Fibroblast of skin of back (primary cell): ENCODE measurements at regions not wholly inside any gene's neighbourhood (a gene's known extent, or its start where the extent isn't known, plus 50 kb on each side); places are given as distances from the start of the nearest gene placed in this dataset.

Experiments
- DNase-seq: peaks from one replicate; pipeline ENCODE4 v3.0.0-alpha.2; 2013

DNA sequence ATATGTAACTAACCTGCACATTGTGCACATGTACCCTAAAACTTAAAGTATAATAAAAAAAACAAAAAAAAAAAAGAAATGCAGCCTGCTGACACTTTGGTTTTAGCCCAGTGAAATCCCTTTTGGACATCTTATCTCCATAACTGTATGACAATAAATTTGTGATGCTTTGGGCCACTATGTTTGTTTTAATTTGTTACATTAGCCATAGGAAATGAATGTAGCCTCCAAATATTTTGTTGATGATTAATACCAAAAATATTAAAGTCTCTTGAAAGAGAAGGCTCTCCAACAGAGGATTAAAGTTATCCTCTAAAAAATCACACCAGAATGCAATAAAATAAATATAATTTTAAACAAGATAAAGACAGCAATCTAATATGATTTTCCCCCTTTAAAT, 852.7 kb upstream of the SLIT2 start:
- peak; percentile 84 for DNase-seq

DNA sequence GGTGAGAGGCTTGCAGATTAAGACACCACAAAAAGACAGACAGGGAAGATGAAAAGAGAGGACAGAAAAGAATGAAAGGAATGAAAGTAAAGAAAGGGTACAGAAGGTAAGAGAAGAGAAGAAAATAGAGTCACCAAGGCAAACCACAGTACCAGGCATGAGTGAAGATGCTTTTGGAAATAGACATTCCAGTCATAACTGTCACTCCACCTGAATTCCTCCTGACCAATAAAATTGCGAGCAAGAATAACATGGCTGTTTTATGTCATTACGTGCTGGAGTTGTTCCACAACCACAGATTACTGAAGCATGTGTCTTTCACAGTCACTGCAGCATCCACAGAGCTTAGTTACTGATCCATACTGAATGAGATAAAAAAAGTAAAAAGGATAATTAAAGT, 864.9 kb upstream of the SLIT2 start:
- DNase-seq = peak; percentile 50

DNA sequence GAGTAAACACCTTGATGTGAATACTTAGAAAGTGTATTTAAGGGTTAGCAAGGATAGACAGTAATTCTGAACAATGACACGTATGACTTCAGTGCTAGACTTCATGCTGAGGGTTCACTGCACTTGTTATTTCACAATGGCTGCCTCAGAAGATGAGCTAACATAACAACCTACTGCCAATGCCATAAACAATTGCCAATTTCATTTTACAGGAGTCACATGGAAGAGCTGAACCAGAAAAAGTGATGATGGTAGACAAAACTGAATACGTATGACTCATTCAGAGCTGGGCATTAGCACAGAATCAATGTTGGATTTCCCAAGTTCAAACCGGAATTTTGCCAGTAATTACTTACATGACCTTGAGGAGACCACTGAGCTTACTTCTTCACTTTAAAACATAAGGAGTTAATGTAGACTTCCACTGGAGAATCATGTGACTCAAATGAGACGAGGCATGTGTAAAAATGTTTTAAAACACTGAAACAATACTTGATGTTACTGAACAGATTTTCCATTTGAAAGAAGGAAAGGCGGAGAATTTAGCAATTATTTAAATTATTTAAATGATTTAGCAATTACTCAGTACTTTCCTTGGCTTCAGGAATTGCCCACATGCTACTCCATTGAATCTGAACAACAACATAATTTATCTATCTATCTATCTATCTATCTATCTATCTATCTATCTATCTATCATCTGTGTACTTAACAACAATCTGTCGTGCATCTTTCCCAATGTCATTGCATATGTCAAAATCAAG, 868.5 kb upstream of the SLIT2 start:
- DNase-seq = no peak

DNA sequence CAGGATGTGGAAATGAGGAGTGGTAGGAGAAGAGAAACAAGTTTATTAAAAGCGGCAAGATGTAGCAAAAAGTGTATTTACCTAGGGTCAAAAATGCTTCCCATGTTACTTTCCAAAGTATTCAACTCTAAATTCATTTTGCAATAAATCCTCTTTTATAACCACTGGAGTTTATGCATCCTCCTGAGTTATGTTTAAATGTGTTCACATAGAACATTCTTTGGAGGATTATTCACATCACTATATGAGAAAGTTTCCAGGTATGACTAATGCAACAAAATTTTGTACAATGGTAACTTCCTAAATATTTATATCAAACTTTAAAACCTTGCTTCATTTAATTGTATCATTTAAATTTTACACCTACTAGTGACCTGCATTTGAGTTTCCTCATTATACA, 870.6 kb upstream of the SLIT2 start:
- DNase-seq = peak; percentile 76

DNA sequence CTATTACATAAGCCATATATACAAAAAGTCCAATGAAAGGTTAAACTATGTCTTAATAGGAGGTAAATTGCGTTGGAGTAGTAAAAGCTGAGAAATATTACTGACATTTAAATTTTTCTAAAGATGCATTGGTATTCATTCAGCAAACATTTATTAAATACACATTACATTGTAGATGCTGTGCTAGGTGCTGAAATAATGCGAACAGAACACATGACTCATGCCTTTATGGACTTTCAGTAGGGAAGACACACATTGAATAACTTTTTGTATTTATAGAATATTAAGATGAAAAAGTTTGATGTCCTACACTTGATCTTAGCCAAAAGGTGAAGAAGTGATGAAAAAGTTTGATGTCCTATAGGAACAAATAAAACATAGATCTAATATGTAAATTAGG, 871.1 kb upstream of the SLIT2 start:
- peak; percentile 43 for DNase-seq

DNA sequence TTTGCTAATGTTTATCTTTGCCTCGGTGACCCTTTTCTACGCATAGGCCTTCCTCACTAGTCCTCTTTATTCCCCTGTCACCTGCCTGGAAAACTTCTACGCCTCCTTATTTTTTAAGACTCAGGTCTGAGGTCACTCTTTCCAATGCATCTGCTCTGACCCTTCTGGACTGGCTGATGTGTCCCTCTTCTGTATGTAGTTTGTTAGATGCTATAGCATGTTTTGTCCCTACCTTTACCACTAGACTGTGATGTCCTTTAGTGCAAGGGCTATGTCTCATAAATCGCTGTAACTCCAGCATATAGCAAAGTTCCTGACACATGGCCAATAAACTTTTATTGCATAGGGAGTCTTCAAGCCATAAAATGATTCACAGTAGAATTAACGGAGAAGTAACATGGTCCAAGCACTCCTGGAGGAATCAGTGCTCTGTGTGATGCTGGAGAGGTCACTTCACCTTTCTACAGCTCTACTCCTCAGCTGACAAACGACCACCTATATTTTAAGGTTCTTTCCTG, 872.5 kb upstream of the SLIT2 start:
- DNase-seq = no peak

DNA sequence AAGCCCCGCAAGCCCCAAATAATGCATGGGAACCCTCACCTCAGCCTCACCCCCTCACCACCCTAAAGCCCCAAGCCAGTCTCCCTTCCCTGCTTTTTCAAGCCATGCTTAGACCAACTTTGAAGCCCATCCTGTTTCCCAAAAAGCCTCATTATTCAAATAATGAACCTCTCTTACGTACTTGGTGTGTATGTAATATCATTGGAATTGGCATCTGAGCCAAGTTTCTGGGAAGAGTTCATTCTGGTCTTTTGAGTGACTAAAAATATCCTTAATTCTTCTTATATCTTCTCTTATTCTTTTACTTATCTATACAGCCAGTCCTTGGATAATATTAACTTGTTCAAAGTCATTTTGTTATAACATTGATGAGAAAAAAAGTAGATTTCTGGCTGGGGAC, 875.8 kb upstream of the SLIT2 start:
- DNase-seq = no peak

DNA sequence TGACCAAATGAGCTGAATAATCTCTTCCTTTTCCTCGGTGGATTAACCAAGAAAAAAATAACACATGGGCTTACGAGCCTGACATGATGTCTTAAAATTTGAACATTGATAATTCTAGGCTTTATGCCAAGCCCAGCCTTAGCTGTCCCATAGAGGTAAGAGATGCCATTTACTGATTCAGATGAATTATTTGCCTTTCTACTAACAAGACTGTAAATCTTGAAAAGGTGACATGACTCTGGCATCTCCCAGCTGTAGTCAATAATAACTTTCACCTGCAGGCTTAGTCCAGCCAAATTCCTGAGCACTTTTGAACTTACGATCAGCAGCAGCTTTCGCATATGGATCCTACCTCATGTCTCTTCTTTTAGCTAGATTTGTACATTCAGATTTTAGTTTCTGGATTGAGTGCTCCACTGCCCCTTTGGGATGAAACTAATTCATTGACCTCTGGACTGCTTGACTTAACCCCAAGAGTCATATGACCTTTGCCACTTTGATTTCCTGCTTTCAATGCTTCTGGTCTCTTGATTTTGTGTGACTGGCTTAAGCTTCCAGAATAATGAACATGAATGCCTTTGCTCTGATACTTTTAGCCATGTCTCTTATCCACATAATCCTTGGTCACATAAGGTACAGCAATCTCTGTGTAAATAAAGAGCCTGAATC, 876.4 kb upstream of the SLIT2 start:
- no peak for DNase-seq

DNA sequence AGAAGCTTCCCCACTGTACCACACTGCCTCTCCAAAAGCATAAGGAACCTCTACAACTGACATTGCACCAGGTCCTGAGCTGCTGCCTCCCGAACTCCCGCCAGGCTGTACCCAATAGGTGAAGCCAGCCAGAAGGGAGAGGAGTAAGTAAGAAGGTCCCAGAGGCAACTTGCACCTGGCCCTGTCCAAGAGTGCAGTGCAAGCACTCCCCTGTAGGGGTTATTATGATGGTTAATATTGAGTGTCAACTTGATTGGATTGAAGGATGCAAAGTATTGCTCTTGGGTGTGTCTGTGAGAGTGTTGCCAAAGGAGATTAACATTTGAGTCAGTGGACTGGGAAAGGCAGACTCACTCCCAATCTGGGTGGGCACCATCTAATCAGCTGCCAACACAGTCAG, 879.3 kb upstream of the SLIT2 start:
- DNase-seq = no peak

DNA sequence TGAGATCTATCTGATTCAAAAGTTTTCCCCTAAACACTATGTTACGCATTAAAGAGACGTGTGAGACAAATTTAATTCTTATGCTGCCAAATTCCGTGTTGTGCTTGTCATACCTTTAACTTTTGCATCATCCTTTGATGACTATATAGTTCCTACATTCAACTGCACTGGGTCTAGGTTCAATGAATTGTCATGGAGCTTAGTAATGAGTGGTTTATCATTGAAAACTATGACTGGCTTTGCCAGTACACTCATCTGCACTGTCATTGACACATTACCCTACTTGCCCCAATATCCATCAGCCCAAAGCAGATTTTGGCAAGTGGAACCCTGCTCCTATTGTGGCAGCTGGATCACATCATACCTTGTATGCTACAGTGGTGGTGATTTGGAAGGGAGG, 882.9 kb upstream of the SLIT2 start:
- no peak for DNase-seq

DNA sequence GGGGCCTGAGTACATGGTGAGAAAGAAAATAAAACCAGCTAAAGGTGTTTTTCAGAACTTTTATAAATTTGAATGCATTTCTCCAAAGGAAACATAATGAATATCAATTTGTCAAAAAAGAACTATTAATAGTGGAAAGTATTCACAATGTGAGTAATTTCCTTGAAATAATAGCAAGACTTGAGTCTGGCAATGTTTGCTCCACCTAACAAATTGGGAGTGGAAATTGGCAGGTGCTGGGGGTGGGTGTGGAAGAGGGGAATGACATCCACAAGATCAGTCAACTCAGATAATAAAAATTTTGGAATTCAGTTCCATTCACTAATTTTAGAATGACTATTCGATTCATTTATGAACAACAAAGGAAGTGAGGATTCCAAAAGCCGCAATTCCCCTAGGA, 884.8 kb upstream of the SLIT2 start:
- no peak for DNase-seq

DNA sequence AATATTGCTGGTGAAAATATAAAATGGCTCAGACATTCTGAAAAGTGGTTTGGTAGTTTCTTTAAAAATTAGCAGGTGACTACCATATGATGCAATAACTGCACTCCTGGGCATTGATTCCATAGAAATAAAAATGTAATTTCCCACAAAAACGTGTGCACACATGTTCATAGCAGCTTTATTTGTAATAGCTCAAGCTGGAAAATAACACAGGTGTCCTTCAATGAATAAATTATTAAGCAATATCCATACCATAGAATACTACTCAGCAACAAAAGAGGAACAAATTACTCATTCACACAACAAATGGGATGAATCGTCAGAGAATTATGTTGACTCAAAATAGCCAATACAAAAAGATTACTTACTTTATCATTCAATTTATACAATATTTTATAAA, 893.7 kb upstream of the SLIT2 start:
- DNase-seq = peak; percentile 14

DNA sequence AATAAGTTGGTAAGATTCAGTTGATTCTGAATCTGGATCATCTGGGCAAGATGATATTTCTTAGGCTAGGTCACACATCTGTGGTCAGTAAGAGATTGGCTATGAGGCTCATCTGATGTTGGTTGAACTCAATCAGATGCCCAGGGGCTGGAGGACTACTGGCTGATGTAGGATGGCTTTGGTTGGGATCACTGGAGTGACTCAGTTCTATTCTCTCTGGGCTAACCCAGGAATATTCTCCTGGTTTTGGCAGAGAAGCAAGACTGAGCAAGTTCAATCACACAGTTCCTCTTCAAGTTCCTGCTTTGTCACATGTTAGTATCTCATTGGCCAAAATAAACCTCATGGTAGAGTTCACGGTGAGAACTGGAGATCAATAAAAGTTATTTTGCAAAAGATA, 902.3 kb upstream of the SLIT2 start:
- no peak for DNase-seq

DNA sequence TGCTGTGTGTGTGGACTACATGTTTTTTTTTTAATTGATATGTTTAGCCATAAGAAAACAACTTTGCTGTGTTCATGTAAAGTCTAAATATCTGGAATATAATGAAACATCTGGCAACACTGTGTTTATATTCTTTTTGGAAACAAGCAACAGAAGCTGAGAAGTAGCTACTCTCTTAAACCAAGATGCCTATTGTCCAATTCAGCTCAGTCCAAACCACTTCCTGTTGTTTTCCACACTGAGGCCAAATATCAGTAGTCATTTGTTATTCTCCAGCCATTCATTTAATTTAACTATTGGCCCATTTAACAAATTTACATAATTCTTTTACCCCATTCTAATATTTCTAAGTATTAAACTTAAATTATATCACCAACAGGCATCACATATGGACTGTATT, 903.0 kb upstream of the SLIT2 start:
- DNase-seq = no peak

DNA sequence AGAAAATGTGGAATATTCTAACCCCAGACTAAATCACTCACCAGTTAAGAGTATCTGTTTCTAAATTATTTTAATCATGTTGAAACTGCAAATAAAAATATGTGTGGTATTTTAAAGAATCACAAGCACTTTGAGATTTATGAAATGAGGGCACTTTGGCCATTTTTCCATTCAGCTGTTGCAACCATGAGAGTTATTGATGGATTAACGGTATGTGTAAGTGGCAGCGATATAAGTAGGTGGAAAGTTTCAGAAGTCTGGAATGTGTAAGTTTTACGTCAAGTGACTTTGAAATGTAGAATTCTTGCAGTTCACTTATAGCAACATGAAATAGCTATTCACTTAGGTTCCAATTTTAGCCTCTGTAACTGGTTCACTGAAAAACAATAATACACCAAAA, 905.1 kb upstream of the SLIT2 start:
- DNase-seq = no peak

DNA sequence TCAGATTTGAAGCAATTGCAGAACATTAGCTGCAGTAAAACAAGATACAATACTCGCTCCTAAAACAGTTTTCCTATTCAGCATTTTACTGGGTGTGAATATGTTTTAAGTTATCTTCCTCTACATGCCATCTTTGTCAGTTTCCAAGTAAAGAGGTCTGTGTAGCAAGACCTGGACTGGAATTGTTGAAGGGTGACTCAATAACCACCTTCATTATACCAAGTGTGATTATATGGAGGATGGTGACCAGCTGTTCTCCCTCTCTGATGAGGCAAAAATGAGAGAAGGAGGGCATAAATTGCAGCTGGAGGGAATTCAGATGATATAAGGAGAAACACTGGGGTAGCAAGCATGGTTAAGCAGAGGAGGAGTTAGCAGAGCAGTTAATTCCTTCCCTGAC, 922.1 kb upstream of the SLIT2 start:
- no peak for DNase-seq

DNA sequence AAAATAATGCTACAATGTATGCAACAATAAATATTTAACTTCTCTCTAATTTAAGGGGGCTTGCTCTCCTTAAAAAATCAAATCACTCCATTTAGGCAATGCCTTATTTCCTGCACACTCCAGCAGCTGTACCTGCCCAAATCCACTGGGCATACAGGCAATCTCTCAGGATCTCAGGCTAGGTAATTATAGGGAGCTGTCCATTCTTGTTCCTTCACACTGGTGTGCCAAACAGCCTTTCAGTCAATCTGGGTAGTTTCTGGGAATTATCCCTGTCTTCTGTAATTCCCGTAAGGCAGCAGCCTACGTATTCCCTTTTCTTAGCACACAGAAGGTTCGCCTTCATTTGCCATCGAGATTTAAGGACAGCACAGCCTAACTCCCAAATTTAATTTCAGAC, 922.6 kb upstream of the SLIT2 start:
- no peak for DNase-seq

DNA sequence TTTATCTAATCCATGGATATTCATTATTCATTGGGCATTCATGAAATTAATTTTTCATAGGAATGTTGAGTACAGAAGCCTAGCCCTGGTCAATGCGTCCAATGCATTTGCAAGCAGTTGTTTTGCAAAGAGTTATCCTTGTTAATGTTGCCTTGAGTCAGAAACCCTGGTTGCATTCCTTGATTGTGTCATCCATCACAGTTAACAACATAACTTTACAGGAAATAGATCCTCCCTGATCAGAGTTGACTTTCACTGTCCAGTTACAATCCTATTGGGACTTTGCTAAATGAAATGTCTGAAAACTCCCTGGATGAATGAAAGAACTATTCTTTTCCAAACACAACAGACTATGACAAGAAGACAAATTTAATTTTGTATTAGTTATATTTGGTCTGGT, 924.3 kb upstream of the SLIT2 start:
- DNase-seq = peak; percentile 8

DNA sequence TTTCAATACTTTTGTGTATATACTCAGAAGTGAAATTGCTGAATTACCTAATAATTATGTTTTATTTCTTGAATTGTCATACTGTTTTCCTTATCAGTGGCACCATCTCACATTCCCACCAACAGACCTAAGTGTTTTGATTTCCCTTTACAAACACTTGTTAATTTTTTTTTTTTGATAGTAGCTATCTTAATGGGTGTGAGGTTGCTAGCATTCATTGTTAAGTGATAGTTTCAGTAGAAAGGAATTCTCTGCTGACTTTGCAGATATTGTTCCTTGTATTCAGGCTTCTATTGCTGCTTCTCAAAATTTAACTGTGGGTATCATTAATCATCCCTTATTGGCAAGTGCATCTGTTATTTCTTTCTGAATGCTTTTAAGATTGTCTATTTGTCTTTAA, 927.5 kb upstream of the SLIT2 start:
- DNase-seq = no peak

DNA sequence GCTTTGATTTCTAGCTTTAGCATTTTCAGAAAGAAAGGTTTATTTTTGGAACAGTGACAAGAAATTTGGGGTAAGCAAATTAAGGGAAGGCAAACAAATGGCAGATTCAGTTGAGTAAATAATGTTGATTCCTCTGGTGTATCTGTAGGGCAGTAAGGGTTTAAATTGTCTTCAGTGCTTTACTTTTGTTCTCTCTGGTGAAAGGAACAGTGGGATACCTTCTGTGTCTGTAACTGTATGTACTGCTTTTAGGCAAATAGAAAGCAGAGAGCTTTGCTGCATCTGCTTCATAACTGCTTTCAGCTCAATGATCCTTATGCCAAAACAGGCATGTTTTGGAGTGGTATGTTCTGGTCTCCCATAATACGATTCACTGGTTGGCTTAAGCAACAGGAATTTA, 932.1 kb upstream of the SLIT2 start:
- DNase-seq = no peak

DNA sequence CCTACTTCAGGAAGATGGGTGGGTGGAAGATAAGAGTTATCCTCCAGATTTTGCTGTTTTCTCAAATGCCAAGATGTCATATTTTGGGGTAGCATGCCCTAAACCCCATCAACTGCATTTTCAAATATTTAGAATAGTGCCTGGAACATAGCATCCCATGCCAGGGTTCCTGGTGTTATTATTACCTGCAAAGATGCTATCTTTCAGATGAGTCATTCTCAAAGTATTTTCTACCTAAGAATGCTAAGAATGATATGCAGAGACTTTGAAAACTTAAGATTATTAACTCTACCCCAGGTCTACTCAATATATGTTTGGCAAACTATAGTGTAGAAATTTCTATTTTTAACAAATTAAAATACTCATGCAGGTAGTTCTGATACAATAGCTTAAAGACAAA, 934.3 kb upstream of the SLIT2 start:
- DNase-seq = no peak

DNA sequence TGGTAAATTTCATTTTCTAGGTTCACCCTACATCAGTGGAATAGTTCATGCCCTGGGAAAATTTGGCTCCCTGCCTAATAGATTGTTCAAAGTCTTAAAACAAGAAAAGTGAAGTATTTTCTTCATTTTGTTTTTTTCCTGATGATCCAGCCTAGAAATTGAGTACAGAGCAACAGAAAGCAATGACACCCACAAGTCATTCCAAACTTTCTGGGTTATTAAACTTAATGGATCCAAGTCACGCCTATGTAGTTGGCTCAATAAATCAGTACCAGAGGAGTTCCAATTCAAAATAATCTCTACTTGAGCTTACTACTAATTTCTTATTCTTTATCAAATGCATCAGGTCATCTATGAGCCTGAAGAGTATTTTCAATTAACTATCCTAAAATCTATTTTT, 937.6 kb upstream of the SLIT2 start:
- no peak for DNase-seq

DNA sequence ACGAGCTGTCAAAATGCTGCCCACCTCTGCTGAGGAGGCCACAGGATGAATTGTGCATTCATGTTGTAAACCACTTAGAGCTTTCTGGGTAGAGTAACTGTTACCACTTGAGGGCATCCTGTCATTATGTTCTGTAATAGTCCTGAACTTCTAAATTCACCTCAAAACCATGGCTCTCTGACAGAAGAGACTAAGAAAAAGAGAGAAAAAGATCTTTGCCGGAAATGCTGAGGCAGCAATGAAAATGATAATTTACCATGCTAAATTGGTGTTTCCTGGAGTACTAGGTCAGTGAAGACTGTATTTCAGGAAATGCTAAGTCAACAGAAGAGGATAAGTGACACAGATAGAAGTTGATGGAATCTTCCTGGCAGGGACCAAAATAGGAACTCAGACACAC, 942.3 kb upstream of the SLIT2 start:
- peak; percentile 62 for DNase-seq

DNA sequence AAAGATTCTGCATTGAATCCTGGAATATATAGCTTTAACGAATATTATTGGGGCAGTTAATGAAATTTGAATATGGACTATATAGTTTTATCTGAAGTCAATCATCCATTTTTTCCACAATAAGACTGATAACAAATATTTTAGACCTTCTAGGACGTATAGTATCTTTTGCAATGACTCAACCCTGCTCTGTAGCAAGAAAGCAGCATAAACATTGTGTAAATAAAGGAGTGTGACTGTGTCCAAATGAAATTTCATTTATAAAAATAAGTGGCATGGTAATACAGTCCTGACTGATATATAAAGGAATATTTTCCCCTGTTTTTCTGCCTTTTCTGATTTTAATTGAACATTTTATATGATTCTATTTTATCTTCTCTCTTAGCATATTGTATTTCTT, 947.7 kb upstream of the SLIT2 start:
- DNase-seq = peak; percentile 25

DNA sequence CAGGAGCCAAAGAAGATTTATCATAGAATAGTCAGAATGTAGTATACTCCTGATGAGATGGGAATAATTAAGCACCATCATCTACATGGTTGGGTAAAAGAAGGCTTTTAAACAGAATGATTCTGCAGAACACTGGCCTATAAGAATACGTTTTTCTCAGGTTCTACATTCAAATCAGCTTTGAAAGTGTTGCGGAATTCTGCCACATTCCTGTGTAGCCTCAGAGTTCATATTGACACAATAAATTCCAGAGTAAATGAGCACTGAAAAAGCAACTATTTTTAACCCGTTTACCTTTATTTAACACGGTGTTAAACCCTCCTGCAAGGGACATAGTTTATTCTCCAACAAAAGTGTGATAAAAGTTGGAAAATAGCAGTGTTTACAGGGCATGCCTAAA, 950.2 kb upstream of the SLIT2 start:
- peak; percentile 22 for DNase-seq
